ENCODE measurements at regions not wholly inside any gene's neighbourhood (a gene's known extent, or its start where the extent isn't known, plus 50 kb on each side); places are given as distances from the start of the nearest gene placed in this dataset. TPM values are rescaled to one million over a fixed set of nuclear protein-coding genes. Genes with fewer than 3 reads are reported as not detected.

DNA sequence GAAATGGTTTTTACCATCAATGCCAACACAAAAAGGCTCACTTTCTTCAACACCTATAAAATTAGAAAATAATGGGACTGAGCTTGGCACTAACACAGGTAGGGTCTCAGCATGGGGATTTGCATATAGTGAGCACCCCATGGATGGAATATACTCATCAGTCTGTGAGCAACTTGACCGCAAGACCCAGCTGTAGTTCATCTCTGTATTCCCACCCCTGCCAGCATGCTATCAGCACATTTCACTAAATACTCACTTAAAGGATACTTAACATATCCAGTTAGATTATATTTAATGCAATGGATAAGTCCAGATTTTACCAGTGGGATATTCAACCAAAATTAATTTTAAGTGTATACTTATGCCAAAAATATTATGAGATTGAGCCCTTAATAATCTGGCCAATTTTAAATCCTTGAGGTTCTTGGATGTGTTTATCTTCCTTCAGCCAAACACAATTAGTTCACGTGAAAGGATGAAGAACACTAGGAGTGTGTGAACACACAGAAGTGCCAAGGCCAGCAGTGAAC is 66.7 kb downstream of the C16orf95 start:
- Histone ChIP-seq H3K9me3 (ENCODE audit: low read depth) (no peaks in the 10 kb centered on the region), H3K36me3 (ENCODE audit: low read depth) (no peaks in the 10 kb centered on the region), H3K79me2 (ENCODE audit: insufficient read depth) (no peaks in the 10 kb centered on the region), H3K9ac (no peak overlapping the region), H3K27me3 (replicated peaks; ENCODE audit: insufficient read depth) (no peaks in the 10 kb centered on the region; the same call in 1 of the 2 replicates), H3K4me1 (ENCODE audit: insufficient read depth) (no peaks in the 10 kb centered on the region), H3F3A (ENCODE audit: insufficient read depth) (no peaks in the 10 kb centered on the region), H3K9me2 (ENCODE audit: insufficient read depth) (no peaks in the 10 kb centered on the region), H3K4me3 (no peak overlapping the region), H4K20me1 (ENCODE audit: insufficient read depth) (no peaks in the 10 kb centered on the region), H3K4me2 (ENCODE audit: unreplicated experiment) (no peak overlapping the region), H2AFZ (no peak overlapping the region), H3K27ac (no peak overlapping the region)
- TF ChIP-seq EZH2phosphoT487 (IDR thresholded peaks at IDR 0.05; ENCODE audit: insufficient read depth, low read depth), result no peak
- no peak for TF ChIP-seq EZH2 (IDR thresholded peaks at IDR 0.05; ENCODE audit: insufficient read depth, poor library complexity, severe bottlenecking)
- WGBS, 2 experiments (ENCODE audit: low coverage in 1 of 2, low lambda C conversion rate in 2 of 2, missing lambda C conversion rate in 2 of 2), result 63 to 66% methylated on average over 2 of the region's 2 CpGs
- in situ Hi-C loops (cut with MboI), result no loop called here
- no peak for DNase-seq

DNA sequence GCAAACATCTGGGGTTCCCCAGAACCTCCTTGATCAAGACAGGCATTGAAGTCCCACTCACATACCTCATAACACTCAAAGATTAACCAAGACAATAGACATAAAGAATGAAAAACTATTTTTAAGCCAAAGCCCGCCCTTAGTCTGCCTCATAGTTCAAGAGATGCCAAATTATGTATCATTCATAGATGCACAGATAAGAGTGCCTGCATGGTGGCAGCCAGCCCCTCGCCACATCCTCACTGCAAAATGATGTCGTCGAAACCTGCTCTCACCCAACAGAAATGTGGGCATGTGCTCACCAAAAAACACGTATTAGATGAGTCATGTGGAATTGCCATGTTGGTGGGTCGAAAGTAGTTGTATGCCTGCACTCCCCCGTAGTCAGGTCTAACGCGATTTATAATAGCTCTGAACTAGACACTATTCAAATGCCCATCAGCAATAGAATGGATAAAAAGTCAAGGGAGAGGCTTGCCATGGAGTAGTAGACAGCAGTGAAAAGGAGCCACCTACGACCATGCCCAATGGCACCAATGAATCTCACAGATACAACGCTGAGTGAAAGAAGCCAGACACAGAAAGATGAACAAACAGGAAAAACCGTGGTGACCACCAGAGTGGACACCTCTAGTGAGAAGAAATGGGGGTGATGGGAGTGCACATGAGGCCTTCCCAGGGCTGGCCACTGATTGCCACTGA is 64.8 kb downstream of the C16orf95 start:
- in situ Hi-C loops (cut with MboI), result no loop called here
- no peaks in the 10 kb centered on the region for H3K36me3 ChIP-seq (ENCODE audit: low read depth)
- H3K27me3 ChIP-seq (replicated peaks; ENCODE audit: insufficient read depth), result no peaks in the 10 kb centered on the region; the same call in 1 of the 2 replicates
- WGBS, 2 experiments (ENCODE audit: low coverage in 1 of 2, low lambda C conversion rate in 2 of 2, missing lambda C conversion rate in 2 of 2), result 75 to 78% methylated on average over 12 of the region's 12 CpGs
- no peak overlapping the region for H3K9ac ChIP-seq
- H3K4me1 ChIP-seq (ENCODE audit: insufficient read depth), result no peaks in the 10 kb centered on the region
- H4K20me1 ChIP-seq (ENCODE audit: insufficient read depth), result no peaks in the 10 kb centered on the region
- H3K9me3 ChIP-seq (ENCODE audit: low read depth), result no peaks in the 10 kb centered on the region
- H3K4me3 ChIP-seq, result no peak overlapping the region
- no peaks in the 10 kb centered on the region for H3K9me2 ChIP-seq (ENCODE audit: insufficient read depth)
- peak; percentile 33 for DNase-seq
- no peak overlapping the region for H3K4me2 ChIP-seq (ENCODE audit: unreplicated experiment)
- H3F3A ChIP-seq (ENCODE audit: insufficient read depth), result no peaks in the 10 kb centered on the region
- TF ChIP-seq EZH2phosphoT487 (IDR thresholded peaks at IDR 0.05; ENCODE audit: insufficient read depth, low read depth), result no peak
- no peak for TF ChIP-seq EZH2 (IDR thresholded peaks at IDR 0.05; ENCODE audit: insufficient read depth, poor library complexity, severe bottlenecking)
- no peak overlapping the region for H3K27ac ChIP-seq
- H3K79me2 ChIP-seq (ENCODE audit: insufficient read depth), result no peaks in the 10 kb centered on the region
- no peak overlapping the region for H2AFZ ChIP-seq

Small RNA genes in the stretch of these regions (small RNA-seq; reads per million reads assigned to genes)
- not detected for gene AC093519.1 (ENCODE audit: low read depth, low replicate concordance)

All from GM23248 (cell line).